NCI-H82 treated with DMSO at 0.1 percent for 48 hours (cell line): ENCODE measurements at regions not wholly inside any gene's neighbourhood (a gene's known extent, or its start where the extent isn't known, plus 50 kb on each side); places are given as distances from the start of the nearest gene placed in this dataset.

Experiments
- DNase-seq: peaks from one replicate; lab custom pipeline; 2025; ENCODE audit not compliant: unreplicated experiment; lab: John Stamatoyannopoulos, UW

DNA sequence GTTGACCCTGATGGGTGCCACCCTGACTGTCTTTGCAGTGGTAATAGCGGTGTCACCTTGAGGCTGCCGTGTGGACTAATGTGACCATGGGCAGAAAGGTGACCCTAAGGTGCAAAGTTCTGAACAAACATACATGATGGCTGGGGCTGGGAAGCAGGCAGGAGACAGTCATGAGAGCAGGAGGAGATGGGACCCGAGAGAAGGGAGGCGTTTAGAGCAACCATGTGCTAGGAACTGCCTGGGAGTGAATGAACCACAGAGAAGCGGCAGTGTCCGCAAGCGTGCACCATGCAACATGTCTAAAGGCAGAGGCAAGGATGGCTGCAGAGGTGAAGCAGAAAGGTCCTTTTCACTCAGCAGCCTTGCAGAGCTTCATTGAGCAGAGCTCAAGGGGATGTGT, 113.1 kb upstream of the GDF10 start:
- DNase-seq = no peak

DNA sequence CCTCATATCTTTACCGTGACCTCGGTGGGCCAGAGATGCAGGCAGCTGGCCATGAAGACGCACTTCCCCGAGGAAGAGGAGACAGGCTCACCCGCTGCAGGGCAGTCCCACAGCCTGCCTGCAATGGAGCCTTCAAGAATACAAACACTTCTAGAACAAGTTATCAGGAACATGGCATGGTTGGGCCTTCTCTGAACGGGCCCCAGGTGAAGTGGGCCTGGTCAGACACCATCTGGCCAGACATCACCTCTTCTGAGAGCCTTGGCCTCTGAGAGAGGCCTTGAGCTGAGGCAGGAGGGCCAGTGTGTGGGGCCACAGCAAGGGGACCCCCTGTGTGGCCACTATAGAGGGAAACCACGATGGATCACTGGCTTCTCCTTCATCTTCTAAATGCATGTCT, 112.4 kb upstream of the GDF10 start:
- DNase-seq = no peak

- no peak for DNase-seq
Observed at GRCh38 chr10:47188156-47188555, 111.8 kb upstream of the GDF10 start.

- DNase-seq = no peak
Observed at GRCh38 chr10:47189802-47190201, 110.2 kb upstream of the GDF10 start.

DNA sequence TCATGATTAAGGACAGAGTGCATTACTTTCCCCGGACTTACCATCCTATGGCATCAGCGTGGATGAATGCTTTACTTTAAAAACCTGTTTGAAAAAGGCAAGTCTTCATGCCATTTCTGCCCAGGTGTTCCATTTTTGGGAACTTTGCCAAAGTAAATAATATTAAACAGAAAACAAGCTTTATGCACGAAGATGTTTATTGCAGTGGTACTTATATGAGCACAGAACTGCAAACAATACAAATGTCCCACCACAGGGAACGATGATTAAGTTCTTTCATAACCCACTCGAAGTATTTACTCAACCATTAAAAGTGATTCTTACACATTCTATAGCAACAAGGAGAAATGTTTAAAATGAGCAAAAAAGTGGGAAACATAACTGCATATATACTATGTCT, 109.7 kb upstream of the GDF10 start:
- DNase-seq = no peak

DNA sequence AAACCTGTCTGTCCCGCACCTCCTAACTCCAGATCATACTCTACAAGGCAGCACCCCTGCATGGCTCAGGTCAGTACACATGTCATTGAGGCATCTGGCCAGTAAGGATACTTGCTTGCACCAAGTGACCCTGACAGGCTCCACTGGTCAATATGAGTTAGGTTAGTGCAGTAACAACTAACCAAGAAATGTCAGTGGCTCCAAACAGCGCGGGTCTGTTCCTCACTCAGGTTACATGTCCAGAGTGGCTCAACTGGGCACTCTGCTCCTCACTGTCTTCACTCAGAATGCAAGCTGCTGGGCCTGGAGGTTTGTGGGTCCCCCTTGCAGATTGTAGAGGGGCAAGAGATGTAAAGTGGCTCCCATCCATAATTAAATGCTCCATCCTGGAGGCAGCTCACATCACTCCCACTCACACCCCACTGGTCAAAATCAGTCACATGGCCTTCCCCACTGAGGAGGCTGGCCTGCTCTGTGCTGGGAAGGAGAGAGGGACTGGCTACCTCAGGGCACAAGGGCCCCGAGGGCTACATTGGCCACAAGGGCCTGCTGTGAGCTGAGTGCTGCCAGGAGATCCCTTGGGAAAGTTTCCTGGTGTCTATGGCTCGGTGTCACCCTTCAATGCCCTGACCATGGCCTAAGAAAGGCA, 109.1 kb upstream of the GDF10 start:
- DNase-seq = no peak

DNA sequence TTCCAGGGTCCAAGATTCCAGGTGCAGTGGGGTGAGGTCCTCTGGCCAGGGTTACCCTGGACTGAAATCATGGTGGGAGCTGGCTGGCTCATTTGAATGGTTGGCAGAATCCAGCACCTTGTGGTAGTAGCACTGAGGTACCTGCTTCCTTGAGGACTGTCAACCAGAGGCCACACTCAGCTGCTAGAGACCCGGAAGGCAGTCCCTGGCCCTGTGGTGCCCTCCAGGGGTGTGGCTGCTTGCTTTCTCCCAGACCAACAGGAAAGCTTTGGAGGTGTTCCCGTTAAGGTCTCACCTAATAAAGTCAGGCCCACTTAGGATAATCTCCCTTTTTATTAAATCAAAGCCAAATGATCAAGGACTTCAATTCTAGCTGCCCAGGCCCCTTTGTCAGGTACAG, 107.7 kb upstream of the GDF10 start:
- no peak for DNase-seq

DNA sequence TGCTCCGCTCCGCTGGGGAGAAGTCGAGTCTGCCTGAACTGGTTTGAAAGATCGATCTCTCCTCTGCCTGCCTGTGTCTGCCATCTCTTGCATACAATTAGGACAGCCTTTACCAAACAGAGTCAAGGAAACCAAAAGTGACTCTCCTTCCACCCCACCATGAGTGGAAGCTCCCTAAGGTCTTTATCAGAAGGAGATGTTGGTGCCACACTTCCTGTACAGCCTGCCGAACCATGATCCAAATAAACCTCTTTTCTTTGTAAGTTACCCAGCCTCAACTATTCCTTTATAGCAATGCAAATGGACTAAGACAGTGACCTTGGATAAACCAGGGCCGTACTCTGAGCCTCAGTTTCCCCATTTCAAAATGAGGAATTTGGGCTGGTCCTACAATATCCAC, 106.3 kb upstream of the GDF10 start:
- no peak for DNase-seq

DNA sequence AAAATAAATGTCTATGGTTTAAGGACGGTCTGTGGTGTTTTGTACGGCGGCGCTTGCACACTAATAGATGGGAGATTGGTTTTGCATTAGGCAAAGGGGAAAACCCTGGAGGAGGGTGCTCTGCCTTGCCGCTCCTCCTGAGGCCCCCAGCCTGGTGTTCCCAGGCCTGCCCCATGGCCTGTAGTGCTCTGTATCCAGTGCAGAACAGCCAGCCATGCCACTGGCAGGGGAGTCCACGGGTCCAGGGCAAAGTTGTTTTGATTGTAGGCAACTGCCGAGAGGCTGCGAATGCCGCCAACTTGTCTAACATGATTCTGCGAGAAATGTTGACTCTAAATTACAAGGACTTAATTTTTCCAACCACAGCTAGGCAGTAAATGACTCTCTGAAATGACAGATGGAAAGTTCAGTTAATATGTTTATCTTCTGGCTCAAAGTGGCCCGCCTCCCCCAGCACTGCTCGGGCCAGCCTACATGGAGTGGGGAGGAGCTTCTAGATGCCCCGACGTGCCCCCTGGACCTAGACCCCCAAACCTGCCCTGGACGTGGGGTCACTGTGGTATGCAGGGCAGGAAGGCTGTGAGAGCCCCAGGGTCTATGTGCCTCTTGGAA, 104.6 kb upstream of the GDF10 start:
- DNase-seq = no peak

DNA sequence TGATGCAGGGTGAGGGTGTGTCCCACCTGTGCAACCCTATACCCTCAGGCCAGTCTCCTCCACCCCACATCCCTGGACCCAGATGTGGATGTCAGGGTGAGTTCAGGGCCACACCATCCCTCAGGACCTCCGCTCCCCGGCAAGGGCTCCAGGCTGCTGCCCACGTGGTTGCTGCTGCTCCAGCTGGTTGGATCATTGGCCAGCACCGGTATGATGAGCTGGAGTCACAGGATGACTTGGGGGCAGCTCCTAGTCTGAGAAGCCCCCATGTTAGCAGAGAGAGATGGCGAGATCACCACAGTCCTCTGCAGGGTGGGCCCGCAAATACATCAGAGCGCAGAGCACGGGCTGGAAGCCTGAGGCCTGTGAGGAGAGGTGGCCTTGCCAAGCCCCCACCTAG, 103.3 kb upstream of the GDF10 start:
- no peak for DNase-seq

- no peak for DNase-seq
Observed at GRCh38 chr10:47198221-47198620, 101.8 kb upstream of the GDF10 start.

- no peak for DNase-seq
Observed at GRCh38 chr10:47205192-47205591, 94.8 kb upstream of the GDF10 start.

DNA sequence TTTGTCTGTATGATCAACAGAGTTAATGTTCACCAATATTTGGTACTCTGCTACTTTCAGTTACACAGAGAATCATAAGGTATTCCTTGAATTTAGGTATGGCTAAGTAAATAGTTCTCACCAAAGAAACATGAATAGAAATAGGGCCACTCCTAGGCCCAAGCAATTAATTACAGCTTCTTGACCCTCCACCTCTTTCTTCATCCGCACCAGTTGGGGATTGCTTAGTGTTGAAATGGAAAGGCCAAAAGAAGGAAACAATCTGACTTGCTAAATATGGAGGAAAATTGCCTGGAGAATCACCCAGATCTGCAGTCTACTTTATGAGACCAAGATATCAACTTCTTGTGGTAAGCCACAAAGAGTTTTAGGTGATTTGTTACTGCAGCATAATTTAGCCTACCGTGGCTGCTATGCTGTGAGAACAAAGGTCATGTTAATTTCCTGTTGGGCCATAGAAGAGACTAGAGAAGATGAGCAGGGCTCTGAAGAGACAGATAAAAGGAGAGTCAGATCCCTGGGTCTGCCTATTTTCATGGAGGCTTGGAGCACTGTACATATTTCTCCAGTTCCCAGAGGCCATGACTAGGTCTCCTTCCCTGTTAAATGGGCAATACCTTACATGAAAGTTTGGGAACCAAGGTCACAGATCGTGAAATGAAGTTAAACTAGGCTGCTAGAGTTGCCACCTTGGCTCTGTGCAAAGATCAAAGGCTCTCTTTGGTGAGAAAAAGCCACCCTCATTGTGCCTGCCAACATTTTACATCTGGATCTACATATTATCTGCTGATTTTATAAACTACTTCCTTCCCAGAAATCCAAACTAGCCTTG, 93.3 kb upstream of the GDF10 start:
- no peak for DNase-seq

- DNase-seq = no peak
Observed at GRCh38 chr10:47207281-47207615, 92.7 kb upstream of the GDF10 start.

- DNase-seq = no peak
Observed at GRCh38 chr10:47207894-47208469, 92.0 kb upstream of the GDF10 start.

DNA sequence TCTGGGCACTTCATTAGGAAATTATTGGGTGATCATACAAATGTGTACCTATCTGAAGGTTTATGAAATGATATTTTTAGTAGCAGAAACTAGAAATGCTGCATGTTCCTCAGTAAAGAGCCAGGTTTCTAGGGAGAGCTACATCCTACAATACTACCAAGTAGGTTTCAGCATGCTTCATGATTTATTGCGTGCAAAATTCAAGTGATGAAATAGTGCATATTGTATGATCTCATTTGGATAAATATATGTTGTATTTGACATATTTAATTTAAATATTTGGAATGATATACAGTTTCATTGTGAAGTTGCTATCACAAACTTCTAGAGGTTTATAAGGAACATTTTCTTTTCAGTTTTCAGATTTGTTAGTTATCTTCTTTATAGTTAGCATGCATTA, 90.5 kb upstream of the GDF10 start:
- no peak for DNase-seq

- DNase-seq = no peak
Observed at GRCh38 chr10:47214520-47214919, 85.5 kb upstream of the GDF10 start.

GRCh38 chr10:47217113-47217512, 82.9 kb upstream of the GDF10 start:
- DNase-seq = no peak

- no peak for DNase-seq
Observed at GRCh38 chr10:47218803-47219202, 81.2 kb upstream of the GDF10 start.

GRCh38 chr10:47222461-47222860, 77.5 kb upstream of the GDF10 start:
- DNase-seq = no peak

GRCh38 chr10:47223236-47223635, 76.8 kb upstream of the GDF10 start:
- DNase-seq = no peak

DNA sequence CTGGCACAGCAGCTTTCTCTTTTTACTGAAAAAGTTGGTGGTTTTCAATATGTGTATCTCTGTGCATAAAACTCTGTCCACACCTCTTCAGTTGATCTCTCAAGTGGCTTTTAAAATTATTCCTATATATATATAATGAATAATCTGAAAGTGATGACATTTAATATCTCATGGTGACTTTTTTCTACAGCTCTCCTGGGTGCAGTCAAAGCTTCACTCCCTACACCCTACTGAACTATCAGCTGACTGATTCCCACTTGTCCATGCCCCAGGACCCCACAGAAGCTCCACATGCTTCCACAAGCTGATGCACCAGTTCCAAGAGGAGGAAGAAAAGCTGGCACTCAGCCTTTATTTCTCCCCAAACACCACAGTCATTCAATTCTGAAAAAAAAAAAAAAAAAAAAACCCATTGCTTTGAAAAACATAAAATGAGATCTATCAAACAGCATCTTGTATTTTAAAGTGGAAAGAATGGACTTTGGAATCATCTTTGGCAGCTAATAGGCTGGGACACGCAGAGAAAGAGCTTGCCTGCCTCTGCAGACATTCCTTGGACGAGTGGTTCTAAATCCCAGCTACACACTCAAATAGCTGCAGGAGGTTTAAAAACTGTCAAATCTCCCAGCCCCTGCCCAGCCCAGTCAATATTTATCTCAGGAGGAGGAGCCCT, 75.3 kb upstream of the GDF10 start:
- DNase-seq = no peak
